GM18861 (cell line): ENCODE measurements at regions not wholly inside any gene's neighbourhood (a gene's known extent, or its start where the extent isn't known, plus 50 kb on each side); places are given as distances from the start of the nearest gene placed in this dataset.

Experiments used
- ATAC-seq: cut with Tn5 transposase; IDR thresholded peaks from one replicate; pipeline ENCODE4 v1.9.1; 2021; ENCODE audit not compliant: unreplicated experiment

DNA sequence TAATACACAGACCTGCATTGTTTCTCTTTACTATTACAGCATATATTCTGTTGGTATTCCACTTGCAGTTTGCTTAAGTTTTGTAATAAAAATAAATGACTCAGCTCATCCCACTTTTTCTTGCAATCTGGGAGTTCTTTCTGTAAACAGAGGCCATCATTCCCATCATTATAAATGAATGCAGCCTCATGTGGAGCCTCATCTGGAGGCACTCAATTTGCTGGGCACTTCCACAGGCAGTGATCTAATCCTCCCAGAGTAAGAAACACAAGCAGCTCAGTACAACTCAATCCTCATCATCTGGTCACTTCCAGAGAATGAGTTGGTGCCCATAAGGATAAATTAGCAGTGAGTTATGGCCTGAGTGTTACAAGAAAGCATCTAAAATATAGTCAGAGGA lies 2801.9 kb downstream of the PCDH9 start:
- ATAC-seq, result no peak

DNA sequence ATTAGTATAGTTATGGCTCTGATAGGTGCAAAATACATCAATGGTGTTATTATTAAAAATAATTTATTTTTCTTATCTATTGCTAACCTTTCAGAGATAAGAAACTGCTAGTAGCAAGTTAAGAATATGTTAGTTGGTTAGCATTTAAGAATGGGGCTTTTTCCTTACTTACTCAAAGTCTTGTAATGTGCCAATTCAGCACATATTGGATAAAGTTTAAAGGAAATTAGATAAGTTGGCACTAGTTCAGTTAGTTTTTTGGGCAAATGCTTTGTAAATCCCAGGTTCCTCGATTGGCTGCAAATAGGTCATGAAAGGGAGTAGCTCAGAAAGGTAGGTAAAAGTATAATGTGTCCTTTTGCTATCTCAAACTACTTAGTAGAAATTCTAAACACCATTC lies 2806.7 kb downstream of the PCDH9 start:
- ATAC-seq, result no peak

DNA sequence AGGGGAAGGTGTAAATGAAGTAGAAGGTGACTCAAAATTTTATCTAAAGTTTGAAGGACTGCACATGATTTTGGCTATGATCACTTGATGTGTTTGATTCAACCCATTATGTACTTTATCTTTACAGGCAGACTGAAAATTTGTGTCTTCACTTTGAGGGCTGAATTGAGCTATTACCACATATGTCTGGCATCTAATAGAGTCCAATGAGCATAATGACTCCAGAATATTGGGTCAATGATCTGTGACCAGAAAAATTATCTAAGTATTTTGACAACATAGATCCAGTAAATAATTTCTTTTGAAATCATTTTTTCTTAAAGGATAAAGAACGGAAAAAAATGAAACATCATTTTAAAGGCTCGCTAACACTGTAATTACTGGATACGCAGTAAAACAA lies 2810.0 kb downstream of the PCDH9 start:
- no peak for ATAC-seq

DNA sequence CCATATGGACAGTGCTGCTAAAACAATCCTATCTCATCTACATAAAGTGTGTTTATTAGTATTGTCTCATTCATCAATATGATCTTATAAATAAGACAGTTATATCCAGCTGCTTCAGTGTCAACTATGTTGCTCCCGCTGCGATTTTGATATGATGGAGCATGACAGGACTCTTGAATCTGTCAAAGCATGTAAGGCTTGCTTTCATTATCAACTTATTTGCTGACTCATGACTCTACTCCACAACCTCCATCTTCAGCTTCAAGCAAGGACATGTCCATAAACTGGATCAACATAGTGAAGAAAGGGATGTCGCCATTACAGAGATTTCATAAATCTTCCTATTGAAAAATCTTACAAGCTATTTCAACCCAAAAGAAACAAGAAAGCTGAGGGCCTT lies 2812.6 kb downstream of the PCDH9 start:
- ATAC-seq, result no peak

DNA sequence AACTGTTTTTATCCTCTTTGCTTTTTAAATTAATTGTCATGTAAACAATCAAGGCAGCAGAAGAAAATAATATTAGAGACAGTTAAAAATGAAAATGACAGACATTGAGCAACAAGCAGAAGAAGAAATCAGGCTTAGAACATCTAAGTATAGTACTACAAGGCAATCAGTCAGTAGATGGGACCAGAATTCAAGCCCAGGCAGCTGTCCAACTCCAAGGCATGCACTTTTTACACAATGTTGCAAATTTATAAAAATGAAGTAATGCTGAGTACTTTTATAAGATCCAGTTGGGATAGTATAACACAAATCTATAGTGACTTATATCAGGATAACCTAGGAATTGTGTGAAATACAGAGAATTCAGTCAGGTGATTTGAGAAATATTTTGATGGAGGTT lies 2815.8 kb downstream of the PCDH9 start:
- no peak for ATAC-seq

DNA sequence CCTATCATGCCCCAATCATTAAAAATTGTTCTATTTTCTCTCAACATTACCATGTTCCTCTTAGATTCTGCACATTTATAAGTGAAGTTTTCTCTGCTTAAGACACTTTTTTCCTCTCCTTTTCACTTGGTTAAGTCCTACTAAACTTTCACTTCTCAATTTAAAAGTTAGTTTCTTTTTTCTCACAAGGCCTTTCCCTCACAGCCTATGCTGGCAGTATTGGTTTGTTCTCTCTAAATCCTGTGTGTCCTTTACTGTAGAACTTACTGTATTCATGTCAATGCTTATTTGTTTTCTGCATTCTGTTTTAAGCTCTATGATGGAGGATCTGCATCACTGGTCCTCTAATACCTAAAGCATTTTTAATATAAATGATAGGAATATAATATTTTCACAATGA lies 2816.6 kb downstream of the PCDH9 start:
- ATAC-seq, result no peak

DNA sequence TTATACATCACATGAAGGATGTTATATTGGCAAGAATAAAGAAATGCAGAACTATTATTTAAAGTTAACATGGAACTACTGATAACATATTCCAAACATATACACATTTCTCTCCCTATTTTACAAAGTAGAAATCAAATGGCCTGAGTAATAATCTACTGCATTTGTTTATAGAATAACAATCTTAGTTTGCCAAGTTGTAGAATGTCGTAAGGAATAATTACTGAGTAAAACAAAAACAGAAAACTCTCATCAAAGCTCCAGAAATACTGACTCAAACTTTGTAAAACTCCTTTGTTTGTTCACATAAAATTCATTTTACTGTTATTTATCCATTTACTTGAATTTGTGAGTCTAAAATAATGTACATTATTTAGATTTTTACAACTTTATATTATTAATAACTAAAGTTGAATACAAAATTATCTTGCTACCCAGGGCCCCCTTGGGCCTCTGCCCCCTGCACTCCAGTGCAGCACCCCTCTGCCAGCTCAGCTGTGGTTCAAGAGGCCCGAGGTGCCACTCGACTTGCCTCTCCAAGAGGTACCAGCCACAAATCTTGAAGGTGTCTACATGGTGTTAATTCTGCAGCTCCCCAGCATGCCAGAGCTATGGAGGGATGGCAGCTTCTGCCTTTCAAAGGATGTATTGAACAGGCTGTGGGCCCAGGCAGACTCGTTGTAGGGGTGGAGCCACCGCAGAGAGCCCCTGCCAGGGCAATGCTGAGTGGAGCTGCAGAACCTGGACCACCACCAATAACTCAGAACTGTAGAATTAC lies 2819.7 kb downstream of the PCDH9 start:
- no peak for ATAC-seq

DNA sequence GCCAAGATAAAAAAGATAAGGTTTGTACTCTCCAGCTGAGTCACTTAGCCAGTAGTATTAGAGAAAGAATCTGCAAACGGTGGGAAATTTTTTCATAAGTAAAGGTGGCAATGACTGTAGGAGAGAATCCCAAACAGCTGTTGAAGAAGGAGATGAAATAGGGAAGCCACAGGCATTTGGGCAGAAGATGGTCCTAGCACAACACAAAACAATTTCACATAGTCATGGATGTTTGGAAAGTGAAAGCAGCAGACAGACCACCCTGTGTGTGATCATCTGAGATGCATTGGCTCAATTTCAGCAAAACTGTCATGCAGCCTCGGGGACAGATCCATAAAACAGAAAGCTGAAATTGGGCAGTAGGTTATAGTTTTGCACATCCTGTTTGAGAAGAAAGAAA lies 2832.4 kb downstream of the PCDH9 start:
- ATAC-seq, result no peak

DNA sequence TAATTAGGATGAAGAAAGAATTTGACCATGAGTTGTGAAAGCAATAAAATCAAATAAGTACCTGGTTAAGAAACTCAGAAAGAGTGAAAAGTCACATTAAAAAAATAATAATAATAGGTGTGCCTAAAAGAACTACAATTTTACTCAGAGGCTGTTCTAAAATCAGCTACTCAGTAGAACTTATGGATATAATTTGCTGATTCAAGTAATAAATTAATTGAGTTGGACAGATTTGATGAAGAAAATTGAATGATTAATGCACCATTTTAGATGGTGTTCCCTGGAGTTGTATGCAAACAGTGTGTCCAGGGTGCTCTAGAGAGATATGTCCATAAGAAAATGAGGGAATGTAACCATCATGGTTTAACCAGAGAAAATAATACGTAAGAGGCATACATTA lies 2852.5 kb downstream of the PCDH9 start:
- ATAC-seq, result no peak

DNA sequence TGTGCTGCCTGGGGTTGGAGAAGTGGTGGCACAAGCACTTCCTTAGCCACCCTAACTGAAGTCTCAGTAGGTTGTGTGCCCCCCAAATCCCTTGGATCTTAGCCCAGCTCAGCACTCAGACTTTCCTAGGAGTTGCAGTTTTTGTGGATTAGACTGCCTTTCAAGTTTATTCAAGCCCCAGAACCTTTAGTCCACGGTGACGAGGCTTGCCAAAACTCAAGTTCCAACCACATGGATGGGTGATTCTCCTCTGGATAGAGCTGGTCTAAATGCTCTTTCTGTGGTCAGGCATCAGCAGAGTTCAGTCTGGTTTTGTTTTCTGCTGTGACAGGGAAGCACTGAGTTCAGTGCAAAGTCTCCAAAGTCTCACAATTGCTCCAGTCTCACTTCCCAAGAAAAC lies 2858.7 kb downstream of the PCDH9 start:
- ATAC-seq, result no peak

DNA sequence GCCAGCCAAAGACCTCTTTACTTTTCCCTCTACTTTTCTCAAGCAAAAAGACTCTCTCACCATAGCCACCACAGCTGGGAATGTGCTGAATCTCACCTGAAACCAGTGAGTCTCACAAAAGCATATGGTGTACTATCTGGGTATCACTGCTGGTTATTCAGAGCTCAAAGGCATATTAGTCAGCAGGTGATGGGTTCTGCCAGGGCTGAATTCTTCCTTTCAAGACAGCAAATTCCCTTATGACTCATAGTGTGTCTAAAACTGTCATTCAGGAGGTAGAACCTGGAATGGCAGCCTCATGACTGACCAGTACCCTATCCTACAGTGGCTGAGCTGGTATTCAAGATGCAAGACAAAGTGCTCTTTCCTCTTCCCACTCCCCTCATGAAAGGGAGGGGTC lies 2859.1 kb downstream of the PCDH9 start:
- no peak for ATAC-seq

DNA sequence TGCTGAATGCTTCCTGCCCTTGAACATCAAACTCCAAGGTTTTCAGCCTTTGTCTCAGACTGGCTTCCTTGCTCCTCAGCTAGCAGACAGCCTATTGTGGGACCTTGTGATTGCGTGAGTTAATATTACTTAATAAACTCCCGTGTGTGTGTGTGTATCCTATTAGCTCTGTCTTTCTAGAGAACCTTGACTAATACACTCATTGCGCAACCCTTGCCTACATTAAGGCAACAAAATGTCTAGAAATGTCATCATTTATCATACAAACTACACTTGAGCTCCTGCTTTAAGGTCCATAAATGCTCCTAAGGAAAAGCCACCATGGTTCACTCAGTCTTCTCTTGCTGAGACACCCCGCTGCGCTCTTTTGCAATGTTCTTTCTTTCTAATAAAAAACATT lies 2861.0 kb downstream of the PCDH9 start:
- ATAC-seq, result no peak

DNA sequence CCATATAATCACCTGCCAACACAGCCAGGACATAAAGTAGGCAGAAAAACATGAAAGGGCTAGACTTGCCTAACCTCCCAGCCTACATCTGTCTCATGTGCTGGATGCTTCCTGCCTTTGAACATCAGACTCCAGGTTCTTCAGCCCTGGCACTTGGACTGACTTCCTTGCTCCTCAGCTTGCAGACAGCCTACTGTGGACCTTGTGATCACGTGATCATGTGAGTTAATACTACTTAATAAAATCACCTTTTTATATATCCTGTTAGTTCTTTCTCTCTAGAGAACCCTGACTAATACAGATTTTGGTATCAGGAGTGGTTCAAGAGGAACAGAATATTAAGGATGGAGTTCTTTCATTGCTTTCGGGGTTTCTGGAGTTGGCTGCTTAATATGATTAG lies 2867.6 kb downstream of the PCDH9 start:
- ATAC-seq, result no peak

DNA sequence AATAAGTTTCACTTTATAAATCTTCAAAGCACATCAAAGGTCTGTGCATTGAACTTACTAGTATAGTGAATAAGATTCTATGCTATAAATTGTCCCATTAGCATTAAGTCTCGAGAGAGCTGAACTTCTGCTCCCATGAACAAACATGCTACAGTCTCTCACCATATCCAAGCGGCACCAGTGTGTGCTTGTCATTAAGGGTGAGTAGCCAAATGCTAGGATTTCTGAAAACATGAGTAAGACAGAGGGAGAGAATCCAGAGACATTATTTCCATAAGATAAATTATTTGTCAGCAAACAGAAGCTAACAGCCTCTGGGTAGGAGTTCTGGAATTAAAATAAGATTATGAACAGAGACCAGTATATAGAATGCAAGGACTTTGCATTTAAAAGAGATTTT lies 2882.5 kb downstream of the PCDH9 start:
- ATAC-seq, result no peak

DNA sequence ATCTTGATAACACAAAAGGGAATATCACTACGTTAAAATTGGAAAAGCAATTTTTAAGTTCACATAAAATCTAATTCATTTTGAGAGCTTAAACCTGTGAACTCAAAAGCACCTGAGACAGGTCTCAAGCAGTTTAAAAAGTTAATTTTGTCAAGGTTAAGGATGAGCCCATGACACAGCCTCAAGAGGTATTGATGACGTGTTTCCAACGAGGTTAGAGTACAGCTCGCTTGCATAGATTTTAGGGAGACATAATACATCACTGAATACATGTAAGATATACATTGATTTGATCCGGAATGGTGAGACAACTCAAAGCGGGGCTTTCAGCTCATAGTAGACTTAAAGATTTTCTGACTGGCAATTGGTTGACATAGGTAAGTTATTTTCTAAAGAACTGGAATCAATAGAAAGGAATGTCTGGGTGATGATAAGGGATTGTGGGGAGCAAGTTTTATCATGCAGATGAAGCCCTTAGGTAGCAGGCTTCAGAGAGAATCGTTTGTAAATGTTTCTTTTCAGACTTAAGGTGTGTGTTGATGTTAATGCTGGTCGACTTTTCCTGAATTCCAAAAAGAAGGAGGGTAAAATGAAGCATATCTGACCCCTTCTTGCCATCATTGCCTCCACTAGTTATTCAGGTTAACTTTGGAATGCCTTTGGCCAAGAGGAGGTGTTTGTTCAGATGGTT lies 2890.6 kb downstream of the PCDH9 start:
- ATAC-seq, result no peak

DNA sequence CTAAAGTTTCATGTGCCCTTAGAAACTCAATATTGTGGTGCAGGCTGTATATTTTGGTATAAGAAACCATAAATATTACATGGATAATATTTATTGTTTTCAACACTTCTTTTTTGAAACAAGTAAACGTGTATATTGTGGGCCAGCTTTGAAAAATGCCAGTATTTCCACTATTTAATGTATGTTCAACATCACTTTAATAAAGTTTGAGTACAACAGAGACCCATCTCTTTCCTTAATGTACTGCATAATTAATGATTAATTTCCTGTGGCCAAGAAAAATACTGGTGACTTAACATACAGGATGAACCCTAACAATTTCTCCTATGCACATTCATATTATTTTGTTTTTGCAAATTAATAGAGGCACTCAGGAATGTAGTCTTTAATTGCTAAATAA lies 2891.5 kb downstream of the PCDH9 start:
- no peak for ATAC-seq

DNA sequence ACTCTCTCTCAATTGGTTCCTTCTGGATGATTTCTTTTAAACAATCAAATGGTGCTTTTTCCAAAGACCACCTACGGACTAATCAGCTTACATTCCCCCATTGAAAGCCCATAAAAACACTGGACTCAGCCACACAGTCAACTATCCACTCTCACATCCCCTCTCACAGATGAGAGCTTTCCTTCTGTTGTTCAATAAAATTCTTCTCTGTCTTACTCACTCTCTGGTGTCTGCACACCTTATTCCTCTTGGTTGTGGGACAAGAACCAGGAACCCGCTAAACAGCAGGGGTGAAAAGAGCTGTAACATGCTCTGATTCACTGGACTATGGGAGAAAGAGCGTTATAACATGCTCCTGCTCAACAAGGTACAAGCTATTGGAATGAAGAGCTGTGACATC lies 2896.2 kb downstream of the PCDH9 start:
- ATAC-seq, result no peak

DNA sequence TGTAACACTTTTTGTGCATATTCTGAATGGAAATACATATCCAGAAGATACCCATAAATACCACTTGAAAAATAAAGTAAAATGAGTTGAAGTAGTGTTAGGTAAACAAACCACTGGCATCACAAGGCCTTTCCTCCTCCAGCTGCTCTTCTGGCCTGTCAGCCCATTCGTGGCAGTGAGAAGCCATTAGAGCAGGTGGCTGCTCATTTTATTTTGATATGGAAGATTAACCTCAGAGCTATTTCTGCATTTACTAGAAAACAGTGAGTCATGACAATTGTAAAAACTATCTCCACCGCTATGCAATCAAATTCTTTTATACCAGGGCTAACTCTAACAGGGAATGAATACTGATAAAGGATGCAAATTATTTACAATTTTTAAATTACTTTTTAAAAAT lies 2898.1 kb downstream of the PCDH9 start:
- no peak for ATAC-seq

DNA sequence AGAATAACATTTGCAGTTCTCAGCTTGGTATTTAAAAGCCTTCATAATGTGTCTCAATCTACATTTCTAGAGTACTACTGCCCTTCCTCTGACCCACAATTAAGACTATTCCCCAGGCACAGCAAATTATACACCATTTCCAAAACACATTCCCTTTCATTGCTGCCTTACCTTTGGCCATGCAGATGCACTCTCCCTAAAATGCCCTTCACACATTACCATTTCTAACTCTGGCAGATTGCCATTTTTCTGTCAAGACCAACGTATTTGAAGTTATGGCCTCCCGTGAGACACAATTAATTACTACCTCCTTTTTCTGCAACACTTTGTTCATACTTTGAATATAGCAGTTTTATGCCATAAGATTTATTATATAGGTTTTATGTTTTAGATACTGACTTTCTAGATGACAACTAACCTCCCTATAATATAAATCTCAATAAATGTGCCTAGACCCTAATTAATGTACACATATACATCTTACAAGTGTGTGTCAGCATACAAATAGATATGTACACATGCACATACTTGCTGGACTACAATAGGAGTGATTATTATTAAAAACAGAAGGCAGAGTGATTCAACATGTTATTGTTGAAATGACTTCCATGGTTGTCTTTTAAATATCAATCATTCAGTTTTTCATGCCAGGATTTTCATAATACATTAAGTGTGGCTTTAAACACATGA lies 2902.5 kb downstream of the PCDH9 start:
- no peak for ATAC-seq

DNA sequence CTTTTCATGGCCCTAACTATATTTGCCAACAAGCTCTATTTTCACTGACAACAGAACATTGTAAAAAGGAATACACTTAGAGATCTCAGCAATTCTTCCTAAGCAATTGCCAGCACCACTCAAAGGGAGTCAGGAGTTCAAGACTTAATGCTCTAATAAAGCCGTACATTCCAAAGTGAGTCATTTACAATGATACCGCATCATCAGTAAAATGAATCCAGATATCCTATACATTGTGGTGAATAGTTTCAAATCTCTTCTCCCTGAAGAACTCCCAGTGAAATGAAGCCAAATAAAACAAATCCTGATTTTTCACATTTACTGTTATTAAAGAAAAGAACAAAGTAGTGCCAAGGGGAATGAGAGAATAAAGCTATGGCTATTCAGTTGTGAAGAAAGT lies 2898.7 kb upstream of the PCDH20 start:
- ATAC-seq, result no peak

DNA sequence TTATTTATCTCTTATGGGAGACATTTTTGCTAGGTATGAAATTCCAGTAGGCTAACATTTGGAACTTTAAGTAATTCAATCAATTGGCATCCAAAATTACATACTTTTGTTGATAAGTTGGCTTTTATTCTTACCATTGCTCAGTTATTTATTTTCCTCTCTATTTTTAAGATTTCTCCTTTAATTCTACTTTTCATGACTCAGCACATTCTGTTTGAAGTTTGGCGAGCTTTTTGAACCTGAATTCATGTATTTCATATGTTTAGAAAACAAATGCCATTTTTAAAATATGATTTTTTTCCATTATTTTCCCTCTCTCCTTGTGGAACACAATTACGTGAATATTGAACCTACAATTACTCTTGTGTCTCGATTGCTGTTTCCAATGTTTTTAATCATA lies 2896.3 kb upstream of the PCDH20 start:
- ATAC-seq, result no peak

DNA sequence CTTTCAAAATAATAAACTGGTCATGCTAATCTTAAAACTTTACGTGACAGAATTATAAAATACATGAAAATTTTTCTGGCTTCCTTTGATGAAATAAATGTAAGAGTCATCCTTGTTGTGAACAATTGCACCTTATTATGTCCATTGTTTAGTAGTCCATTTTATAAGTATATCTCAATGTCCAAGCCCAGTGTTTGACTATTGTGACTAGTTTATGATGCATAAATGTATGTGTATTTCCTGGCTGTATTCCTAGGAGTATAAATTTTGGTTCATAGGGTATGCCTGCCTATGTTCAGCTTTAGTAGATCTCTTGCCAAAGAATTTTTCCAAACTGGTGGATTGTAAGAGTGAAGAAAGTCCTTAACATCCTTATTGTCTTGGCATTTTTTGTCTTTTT lies 2895.5 kb upstream of the PCDH20 start:
- no peak for ATAC-seq
